Neural cell (in vitro differentiated cells): ENCODE measurements at regions not wholly inside any gene's neighbourhood (a gene's known extent, or its start where the extent isn't known, plus 50 kb on each side); places are given as distances from the start of the nearest gene placed in this dataset.

Experiments used
- H2AFZ ChIP-seq: fragments of 200-600, 300-800 bp; sonication (generic), shearing (Covaris generic); 2 replicates; pipeline ENCODE4 v1.6.0; 2014; ENCODE audit warnings: low read depth, mild to moderate bottlenecking, antibody characterized with exemption, low read length, moderate library complexity
- H3F3A ChIP-seq: fragments of 200-600 bp; shearing (Covaris generic); 2 replicates; pipeline ENCODE4 v1.6.1; 2016; ENCODE audit warnings: mild to moderate bottlenecking, moderate library complexity, mixed read lengths, antibody characterized with exemption, low read length; ENCODE audit not compliant: insufficient read depth, poor library complexity, severe bottlenecking
- H3K27ac ChIP-seq: fragments of 200-600, 300-800 bp; sonication (generic), shearing (Covaris generic); 2 replicates; pipeline ENCODE4 v1.5.1; 2014; ENCODE audit warnings: mild to moderate bottlenecking, low read length, moderate library complexity
- H3K27me3 ChIP-seq: fragments of 300-800, 200-600 bp; sonication (generic), shearing (Covaris generic); 2 replicates; pipeline ENCODE4 v1.6.0; 2014; ENCODE audit warnings: mild to moderate bottlenecking, low read depth, low read length, moderate library complexity; ENCODE audit not compliant: insufficient read depth
- H3K36me3 ChIP-seq: fragments of 300-800, 200-600 bp; sonication (generic), shearing (Covaris generic); 2 replicates; pipeline ENCODE4 v1.5.1; 2014; ENCODE audit warnings: mild to moderate bottlenecking, antibody characterized with exemption, low read length, moderate library complexity; ENCODE audit not compliant: insufficient read depth
- H3K4me2 ChIP-seq: fragments of 300-800, 200-600 bp; sonication (generic), shearing (Covaris generic); 2 replicates; pipeline ENCODE4 v1.6.0; 2014; ENCODE audit warnings: mild to moderate bottlenecking, low read length
- H3K4me3 ChIP-seq: fragments of 300-800, 200-600 bp; sonication (generic), shearing (Covaris generic); 2 replicates; pipeline ENCODE4 v1.5.1; 2014; ENCODE audit warnings: mild to moderate bottlenecking, low read length, moderate library complexity
- H3K79me2 ChIP-seq: fragments of 200-600 bp; shearing (Covaris generic); replicated peaks from 2 replicates; pipeline ENCODE4 v1.6.0; 2014; ENCODE audit warnings: mild to moderate bottlenecking, low read length, moderate library complexity; ENCODE audit not compliant: insufficient read depth
- H3K9ac ChIP-seq: fragments of 300-800, 200-600 bp; sonication (generic), shearing (Covaris generic); 2 replicates; pipeline ENCODE4 v1.6.1; 2016; ENCODE audit warnings: mild to moderate bottlenecking, low read length, mixed read lengths
- H3K9me2 ChIP-seq: fragments of 200-600 bp; shearing (Covaris generic); 2 replicates; pipeline ENCODE4 v1.6.1; 2016; ENCODE audit warnings: mild to moderate bottlenecking, low read length, mixed read lengths; ENCODE audit not compliant: insufficient read depth
- H3K9me3 ChIP-seq: fragments of 200-600, 300-800 bp; sonication (generic), shearing (Covaris generic); 2 replicates; pipeline ENCODE4 v1.6.1; 2016; ENCODE audit warnings: mild to moderate bottlenecking, mixed run types, low read length, moderate library complexity, mixed read lengths
- H4K20me1 ChIP-seq: fragments of 200-600 bp; shearing (Covaris generic); 2 replicates; pipeline ENCODE4 v1.6.1; 2016; ENCODE audit warnings: mild to moderate bottlenecking, mixed run types; ENCODE audit not compliant: insufficient read depth
- EP300 ChIP-seq: fragments of 450-650 bp; conservative IDR thresholded peaks from 2 replicates; pipeline ENCODE4 v1.6.1; 2014; ENCODE audit warnings: antibody characterized with exemption, mild to moderate bottlenecking, moderate library complexity; ENCODE audit not compliant: poor library complexity, severe bottlenecking
- EZH2 ChIP-seq: fragments of 200-600, 300-800 bp; shearing (Covaris generic), sonication (generic); IDR thresholded peaks from 2 replicates; pipeline ENCODE4 v1.6.1; 2014; ENCODE audit warnings: antibody characterized with exemption, low read length, borderline replicate concordance, mild to moderate bottlenecking; ENCODE audit not compliant: insufficient read depth, poor library complexity, severe bottlenecking
- MXI1 ChIP-seq: fragments of 450-650 bp; conservative IDR thresholded peaks from 2 replicates; pipeline ENCODE4 v1.6.1; 2014; ENCODE audit warnings: antibody characterized with exemption, mild to moderate bottlenecking; ENCODE audit not compliant: poor library complexity, severe bottlenecking
- POLR2AphosphoS5 ChIP-seq: IDR thresholded peaks from 2 replicates; pipeline ENCODE4 v1.6.1; 2012
- RAD21 ChIP-seq: fragments of 450-650 bp; conservative IDR thresholded peaks from 2 replicates; pipeline ENCODE4 v1.6.1; 2014; ENCODE audit warnings: antibody characterized with exemption, mild to moderate bottlenecking, moderate library complexity
- SMC3 ChIP-seq: fragments of 450-650 bp; conservative IDR thresholded peaks from 2 replicates; pipeline ENCODE4 v1.6.1; 2014; ENCODE audit warnings: antibody characterized with exemption, mild to moderate bottlenecking, moderate library complexity; ENCODE audit not compliant: poor library complexity
- TAF1 ChIP-seq: IDR thresholded peaks from 2 replicates; pipeline ENCODE4 v1.6.1; 2012; ENCODE audit warnings: low read depth
- TF ChIP-seq, protein P1 (sequence below): IDR thresholded peaks from 2 replicates; pipeline ENCODE4 v1.6.1; 2012; ENCODE audit warnings: borderline replicate concordance
- TF ChIP-seq, protein P2 (sequence below): fragments of 450-650 bp; IDR thresholded peaks from 2 replicates; pipeline ENCODE4 v1.5.1; 2014; ENCODE audit warnings: antibody characterized with exemption, mild to moderate bottlenecking, moderate library complexity; ENCODE audit not compliant: poor library complexity, severe bottlenecking

DNA sequence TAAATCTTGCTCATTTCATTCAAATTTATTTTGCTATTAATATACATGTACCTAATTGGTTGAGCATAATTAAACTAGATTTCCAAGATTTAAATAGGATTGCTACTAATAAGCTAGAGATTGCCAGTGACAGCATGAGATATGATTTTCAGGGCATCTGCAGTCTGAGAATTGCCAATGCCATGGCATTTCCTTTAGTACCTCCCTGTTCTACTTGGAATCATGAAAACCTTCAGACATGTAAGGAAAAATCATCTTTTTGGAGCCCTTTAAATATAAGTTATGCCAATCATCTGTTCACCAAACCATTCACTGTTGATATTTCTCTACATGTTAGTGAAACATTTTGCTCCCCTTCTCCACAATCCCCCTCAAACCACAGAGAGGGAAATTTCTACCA, 691.4 kb downstream of the DNAH5 start:
- H3K27me3 ChIP-seq, result no peaks in the 10 kb centered on the region
- TF ChIP-seq, protein P1, sequence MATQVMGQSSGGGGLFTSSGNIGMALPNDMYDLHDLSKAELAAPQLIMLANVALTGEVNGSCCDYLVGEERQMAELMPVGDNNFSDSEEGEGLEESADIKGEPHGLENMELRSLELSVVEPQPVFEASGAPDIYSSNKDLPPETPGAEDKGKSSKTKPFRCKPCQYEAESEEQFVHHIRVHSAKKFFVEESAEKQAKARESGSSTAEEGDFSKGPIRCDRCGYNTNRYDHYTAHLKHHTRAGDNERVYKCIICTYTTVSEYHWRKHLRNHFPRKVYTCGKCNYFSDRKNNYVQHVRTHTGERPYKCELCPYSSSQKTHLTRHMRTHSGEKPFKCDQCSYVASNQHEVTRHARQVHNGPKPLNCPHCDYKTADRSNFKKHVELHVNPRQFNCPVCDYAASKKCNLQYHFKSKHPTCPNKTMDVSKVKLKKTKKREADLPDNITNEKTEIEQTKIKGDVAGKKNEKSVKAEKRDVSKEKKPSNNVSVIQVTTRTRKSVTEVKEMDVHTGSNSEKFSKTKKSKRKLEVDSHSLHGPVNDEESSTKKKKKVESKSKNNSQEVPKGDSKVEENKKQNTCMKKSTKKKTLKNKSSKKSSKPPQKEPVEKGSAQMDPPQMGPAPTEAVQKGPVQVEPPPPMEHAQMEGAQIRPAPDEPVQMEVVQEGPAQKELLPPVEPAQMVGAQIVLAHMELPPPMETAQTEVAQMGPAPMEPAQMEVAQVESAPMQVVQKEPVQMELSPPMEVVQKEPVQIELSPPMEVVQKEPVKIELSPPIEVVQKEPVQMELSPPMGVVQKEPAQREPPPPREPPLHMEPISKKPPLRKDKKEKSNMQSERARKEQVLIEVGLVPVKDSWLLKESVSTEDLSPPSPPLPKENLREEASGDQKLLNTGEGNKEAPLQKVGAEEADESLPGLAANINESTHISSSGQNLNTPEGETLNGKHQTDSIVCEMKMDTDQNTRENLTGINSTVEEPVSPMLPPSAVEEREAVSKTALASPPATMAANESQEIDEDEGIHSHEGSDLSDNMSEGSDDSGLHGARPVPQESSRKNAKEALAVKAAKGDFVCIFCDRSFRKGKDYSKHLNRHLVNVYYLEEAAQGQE, result no peak
- TF ChIP-seq SMC3, result no peak
- TF ChIP-seq RAD21, result no peak
- TF ChIP-seq POLR2AphosphoS5, result no peak
- no peak for TF ChIP-seq EP300
- no peak for TF ChIP-seq EZH2
- TF ChIP-seq, protein P2, sequence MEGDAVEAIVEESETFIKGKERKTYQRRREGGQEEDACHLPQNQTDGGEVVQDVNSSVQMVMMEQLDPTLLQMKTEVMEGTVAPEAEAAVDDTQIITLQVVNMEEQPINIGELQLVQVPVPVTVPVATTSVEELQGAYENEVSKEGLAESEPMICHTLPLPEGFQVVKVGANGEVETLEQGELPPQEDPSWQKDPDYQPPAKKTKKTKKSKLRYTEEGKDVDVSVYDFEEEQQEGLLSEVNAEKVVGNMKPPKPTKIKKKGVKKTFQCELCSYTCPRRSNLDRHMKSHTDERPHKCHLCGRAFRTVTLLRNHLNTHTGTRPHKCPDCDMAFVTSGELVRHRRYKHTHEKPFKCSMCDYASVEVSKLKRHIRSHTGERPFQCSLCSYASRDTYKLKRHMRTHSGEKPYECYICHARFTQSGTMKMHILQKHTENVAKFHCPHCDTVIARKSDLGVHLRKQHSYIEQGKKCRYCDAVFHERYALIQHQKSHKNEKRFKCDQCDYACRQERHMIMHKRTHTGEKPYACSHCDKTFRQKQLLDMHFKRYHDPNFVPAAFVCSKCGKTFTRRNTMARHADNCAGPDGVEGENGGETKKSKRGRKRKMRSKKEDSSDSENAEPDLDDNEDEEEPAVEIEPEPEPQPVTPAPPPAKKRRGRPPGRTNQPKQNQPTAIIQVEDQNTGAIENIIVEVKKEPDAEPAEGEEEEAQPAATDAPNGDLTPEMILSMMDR, result no peak
- TF ChIP-seq TAF1, result no peak
- no peak for TF ChIP-seq MXI1
- no peaks in the 10 kb centered on the region for H3F3A ChIP-seq
- no peak overlapping the region for H2AFZ ChIP-seq
- H3K4me3 ChIP-seq, result no peak overlapping the region
- no peak overlapping the region for H3K27ac ChIP-seq
- no peak overlapping the region for H3K4me2 ChIP-seq
- H3K9me3 ChIP-seq, result no peaks in the 10 kb centered on the region
- no peaks in the 10 kb centered on the region for H3K36me3 ChIP-seq
- H3K9ac ChIP-seq, result no peak overlapping the region
- no peaks in the 10 kb centered on the region for H3K79me2 ChIP-seq
- no peaks in the 10 kb centered on the region for H3K9me2 ChIP-seq
- no peaks in the 10 kb centered on the region for H4K20me1 ChIP-seq

DNA sequence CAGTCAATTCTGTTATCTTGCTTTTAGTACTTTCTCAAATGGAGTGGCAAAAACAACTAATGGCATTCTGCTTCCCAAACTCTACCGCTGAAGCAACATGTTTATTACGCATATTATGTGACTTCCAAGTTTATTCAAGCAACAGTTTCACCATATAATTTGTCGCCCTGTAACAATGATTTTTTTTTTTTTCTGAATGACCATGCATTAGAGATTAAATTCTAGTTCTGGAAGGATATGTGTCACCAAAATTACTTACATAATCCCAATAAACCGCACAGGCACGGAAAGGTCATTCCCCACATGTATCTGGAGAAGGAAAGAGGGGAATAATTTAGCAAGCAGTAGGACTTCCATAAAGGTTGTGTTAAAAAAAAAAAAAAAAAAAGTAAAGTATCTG, 691.8 kb downstream of the DNAH5 start:
- Histone ChIP-seq H3K4me2 (no peak overlapping the region), H3K27me3 (no peaks in the 10 kb centered on the region), H3K9me2 (no peaks in the 10 kb centered on the region), H3F3A (no peaks in the 10 kb centered on the region), H3K4me3 (no peak overlapping the region), H3K79me2 (no peaks in the 10 kb centered on the region), H4K20me1 (no peaks in the 10 kb centered on the region), H3K9me3 (no peaks in the 10 kb centered on the region), H3K36me3 (no peaks in the 10 kb centered on the region), H3K27ac (no peak overlapping the region), H3K9ac (no peak overlapping the region), H2AFZ (no peak overlapping the region)
- TF ChIP-seq MXI1 (no peak), EZH2 (no peak), SMC3 (no peak), TAF1 (no peak), RAD21 (no peak), POLR2AphosphoS5 (no peak), EP300 (no peak)
- TF ChIP-seq, protein P2, result no peak
- TF ChIP-seq, protein P1, result no peak
